Tibial artery (tissue), 4 donors: ENCODE measurements at regions not wholly inside any gene's neighbourhood (a gene's known extent, or its start where the extent isn't known, plus 50 kb on each side); places are given as distances from the start of the nearest gene placed in this dataset.
A peak's percentile ranks its signal among the peaks of the same experiment; 100 is the strongest.

Experiments used
- DNase-seq, 2 donors: peaks; one replicate each; pipeline ENCODE4 v3.0.0-alpha.2; 2019
- H3K27ac ChIP-seq, 2 donors: fragments of 200-600 bp; sonication (generic) in 1 of 2; 1 replicate in 1 of 2; 2 replicates in 1 of 2; pipeline ENCODE4 v1.5.1; 2018 to 2019; ENCODE audit warnings: mild to moderate bottlenecking in 1 of 2
- H3K27me3 ChIP-seq, 2 donors: fragments of 200-600 bp; sonication (generic) in 1 of 2; one replicate each; pipeline versions ENCODE4 v1.5.1 to v1.6.0; 2016 to 2019
- H3K36me3 ChIP-seq, 3 donors: fragments of 200-600 bp; sonication (generic) in 2 of 3; one replicate each; pipeline ENCODE4 v1.5.1; 2016 to 2019; ENCODE audit warnings: mild to moderate bottlenecking in 2 of 3
- H3K4me1 ChIP-seq, 4 donors: fragments of 200-600 bp; sonication (generic) in 2 of 4; 1 replicate in 3 of 4; 2 replicates in 1 of 4; pipeline ENCODE4 v1.5.1; 2016 to 2019
- H3K4me3 ChIP-seq, 2 donors: fragments of 200-600 bp; sonication (generic) in 1 of 2; 1 replicate in 1 of 2; 2 replicates in 1 of 2; pipeline ENCODE4 v1.5.1; 2018 to 2019; ENCODE audit warnings: mild to moderate bottlenecking in 2 of 2
- H3K9me3 ChIP-seq, 3 donors: fragments of 200-600 bp; sonication (generic) in 1 of 3; one replicate each; pipeline ENCODE4 v1.5.1; 2016 to 2019
- intact Hi-C: fragments of 100-400 bp; cut with DNase I; formaldehyde crosslinking; loops from one replicate; pipeline ENCODE4 v1.15.0; 2023; ENCODE audit warnings: low total_unique reads
- TF ChIP-seq, protein P1 (sequence below), 2 experiments: fragments of 200-600 bp in 1 of 2; fragments of 450-650 bp in 1 of 2; IDR thresholded peaks; one replicate each; pipeline ENCODE4 v1.5.1; 2017 to 2019; ENCODE audit warnings: antibody characterized with exemption in 2 of 2, mild to moderate bottlenecking in 1 of 2, moderate library complexity in 1 of 2

DNA sequence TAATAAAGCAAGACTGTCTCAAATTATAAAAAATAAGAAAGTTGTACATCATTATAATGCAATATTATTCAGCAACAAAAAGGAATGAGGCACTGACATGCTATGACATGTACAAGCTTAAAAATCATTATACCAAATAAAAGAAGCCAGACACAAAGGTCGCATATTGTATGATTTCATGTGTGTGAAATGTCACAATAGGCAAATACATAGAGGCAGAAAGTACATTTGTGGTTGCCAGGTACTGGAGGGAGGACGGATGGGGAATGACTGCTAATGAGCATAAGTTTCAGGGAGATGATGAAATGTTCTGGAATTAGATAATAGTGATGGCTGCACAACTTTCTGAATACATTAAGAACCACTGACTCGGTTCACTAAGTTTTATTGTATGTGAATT, 73.6 kb upstream of the NBPF3 start:
- Histone ChIP-seq H3K36me3 (no peaks in the 10 kb centered on the region), H3K27ac (no peak overlapping the region), H3K9me3 (no peaks in the 10 kb centered on the region), H3K4me1 (no peaks in the 10 kb centered on the region), H3K27me3 (no peaks in the 10 kb centered on the region), H3K4me3 (no peak overlapping the region)
- intact Hi-C loops: loop anchor here (5.0 kb wide), 1 partner anchor 149 kb away; no protein-coding TSS in a partner anchor
- no peak for DNase-seq
- TF ChIP-seq, protein P1, sequence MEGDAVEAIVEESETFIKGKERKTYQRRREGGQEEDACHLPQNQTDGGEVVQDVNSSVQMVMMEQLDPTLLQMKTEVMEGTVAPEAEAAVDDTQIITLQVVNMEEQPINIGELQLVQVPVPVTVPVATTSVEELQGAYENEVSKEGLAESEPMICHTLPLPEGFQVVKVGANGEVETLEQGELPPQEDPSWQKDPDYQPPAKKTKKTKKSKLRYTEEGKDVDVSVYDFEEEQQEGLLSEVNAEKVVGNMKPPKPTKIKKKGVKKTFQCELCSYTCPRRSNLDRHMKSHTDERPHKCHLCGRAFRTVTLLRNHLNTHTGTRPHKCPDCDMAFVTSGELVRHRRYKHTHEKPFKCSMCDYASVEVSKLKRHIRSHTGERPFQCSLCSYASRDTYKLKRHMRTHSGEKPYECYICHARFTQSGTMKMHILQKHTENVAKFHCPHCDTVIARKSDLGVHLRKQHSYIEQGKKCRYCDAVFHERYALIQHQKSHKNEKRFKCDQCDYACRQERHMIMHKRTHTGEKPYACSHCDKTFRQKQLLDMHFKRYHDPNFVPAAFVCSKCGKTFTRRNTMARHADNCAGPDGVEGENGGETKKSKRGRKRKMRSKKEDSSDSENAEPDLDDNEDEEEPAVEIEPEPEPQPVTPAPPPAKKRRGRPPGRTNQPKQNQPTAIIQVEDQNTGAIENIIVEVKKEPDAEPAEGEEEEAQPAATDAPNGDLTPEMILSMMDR (IDR thresholded peaks at IDR 0.05): no peak

DNA sequence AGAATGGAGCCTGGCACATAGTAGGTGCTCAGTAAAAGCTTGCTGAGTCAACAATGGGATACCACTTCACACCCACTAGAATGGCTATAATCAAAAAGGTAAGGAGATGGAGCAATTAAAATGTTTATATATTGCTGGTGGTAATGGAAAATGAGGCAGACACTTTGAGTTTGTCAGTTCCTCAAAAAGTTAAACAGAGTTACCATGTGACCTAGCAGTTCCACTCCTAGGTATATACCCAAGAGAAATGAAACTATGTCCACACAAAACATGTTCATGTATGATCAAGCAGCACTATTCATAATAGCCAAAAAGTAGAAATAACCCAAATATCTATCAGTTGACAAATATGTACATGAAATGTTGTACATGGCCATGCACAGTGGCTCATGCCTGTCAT, 74.8 kb upstream of the ECE1 start:
- TF ChIP-seq, protein P1 (IDR thresholded peaks at IDR 0.05): no peak
- intact Hi-C loops: loop anchor here (5.0 kb wide), 1 partner anchor 148 kb away; no protein-coding TSS in a partner anchor

DNA sequence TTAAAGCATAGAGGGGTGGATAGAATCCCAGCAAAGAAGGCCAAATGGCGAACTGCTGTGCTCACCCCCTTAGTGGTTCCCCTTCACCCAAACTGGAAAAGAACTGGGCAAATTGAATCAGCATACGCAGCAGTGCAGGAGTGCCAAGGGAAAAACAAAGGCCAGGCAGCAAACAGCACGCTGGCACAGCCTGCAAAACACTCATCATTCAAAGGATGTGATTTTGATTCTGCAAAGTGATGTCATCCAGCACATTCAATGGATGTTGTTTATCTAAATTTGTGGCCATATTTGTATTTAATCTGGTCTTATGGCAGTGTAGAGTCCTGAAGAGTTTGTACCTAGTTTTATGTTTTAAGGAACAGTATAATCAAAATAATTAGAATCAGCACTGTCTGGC, 71.8 kb upstream of the ECE1 start:
- H3K4me1 ChIP-seq: no peaks in the 10 kb centered on the region
- H3K9me3 ChIP-seq: no peaks in the 10 kb centered on the region
- DNase-seq: no peak
- TF ChIP-seq, protein P1 (IDR thresholded peaks at IDR 0.05): no peak
- intact Hi-C loops: no loop called here
- no peak overlapping the region for H3K4me3 ChIP-seq
- peak overlapping the region in 1 of 2 donors; percentile 42 for H3K27ac ChIP-seq
- no peaks in the 10 kb centered on the region for H3K27me3 ChIP-seq
- no peaks in the 10 kb centered on the region for H3K36me3 ChIP-seq

More for the DNA sequence above, 74.8 kb upstream of the ECE1 start:
- H3K27me3 ChIP-seq: no peaks in the 10 kb centered on the region
- no peaks in the 10 kb centered on the region for H3K36me3 ChIP-seq
- H3K27ac ChIP-seq: no peak overlapping the region
- DNase-seq: no peak
- H3K4me3 ChIP-seq: no peak overlapping the region
- H3K4me1 ChIP-seq: no peaks in the 10 kb centered on the region
- no peaks in the 10 kb centered on the region for H3K9me3 ChIP-seq

DNA sequence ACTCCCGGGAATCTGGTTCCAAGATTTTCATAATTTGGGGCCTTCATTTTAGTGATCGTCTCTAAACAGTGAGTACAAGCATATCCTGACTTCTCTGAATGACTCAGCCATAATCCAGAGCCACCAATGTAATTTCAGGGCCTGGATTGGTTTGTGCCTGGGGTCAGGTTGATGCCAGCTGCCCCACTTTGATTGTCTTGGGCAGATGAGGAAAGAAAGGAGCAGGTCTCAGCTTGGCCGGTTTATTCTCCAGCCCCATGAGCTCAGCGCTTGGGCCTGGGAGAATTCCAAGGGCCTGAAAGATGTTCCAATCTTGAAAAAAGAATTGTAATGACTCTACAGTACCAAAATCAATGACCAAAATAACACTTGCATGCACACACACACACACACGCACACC, 71.2 kb upstream of the ECE1 start:
- Histone ChIP-seq H3K4me3 (no peak overlapping the region), H3K27me3 (no peaks in the 10 kb centered on the region), H3K4me1 (no peaks in the 10 kb centered on the region), H3K9me3 (no peaks in the 10 kb centered on the region), H3K27ac (peak overlapping the region in 1 of 2 donors; percentile 42), H3K36me3 (no peaks in the 10 kb centered on the region)
- DNase-seq: no peak
- intact Hi-C loops: no loop called here
- TF ChIP-seq, protein P1 (IDR thresholded peaks at IDR 0.05): no peak

DNA sequence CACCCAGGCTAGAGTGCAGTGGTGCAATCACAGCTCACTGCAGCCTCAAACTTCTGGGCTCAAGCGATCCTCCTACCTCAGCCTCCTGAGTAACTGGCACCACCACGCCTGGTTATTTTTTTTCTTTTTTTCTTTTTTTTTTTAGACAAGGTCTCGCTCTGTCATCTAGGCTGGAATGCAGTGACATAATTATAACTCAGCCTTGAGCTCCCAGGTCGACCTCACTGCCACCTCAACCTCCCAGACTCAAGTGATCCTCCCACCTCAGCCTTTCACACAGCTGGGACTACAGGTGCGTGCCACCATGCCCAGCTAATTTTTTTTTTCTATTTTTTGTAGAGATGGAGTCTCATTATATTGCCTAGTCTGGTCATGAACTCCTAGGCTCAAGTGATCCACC, 66.9 kb upstream of the ECE1 start:
- no peak overlapping the region for H3K4me3 ChIP-seq
- no peaks in the 10 kb centered on the region for H3K4me1 ChIP-seq
- no peak overlapping the region for H3K27ac ChIP-seq
- no peaks in the 10 kb centered on the region for H3K9me3 ChIP-seq
- no peaks in the 10 kb centered on the region for H3K27me3 ChIP-seq
- no peak for DNase-seq
- intact Hi-C loops: no loop called here
- H3K36me3 ChIP-seq: no peaks in the 10 kb centered on the region
- TF ChIP-seq, protein P1 (IDR thresholded peaks at IDR 0.05): no peak

DNA sequence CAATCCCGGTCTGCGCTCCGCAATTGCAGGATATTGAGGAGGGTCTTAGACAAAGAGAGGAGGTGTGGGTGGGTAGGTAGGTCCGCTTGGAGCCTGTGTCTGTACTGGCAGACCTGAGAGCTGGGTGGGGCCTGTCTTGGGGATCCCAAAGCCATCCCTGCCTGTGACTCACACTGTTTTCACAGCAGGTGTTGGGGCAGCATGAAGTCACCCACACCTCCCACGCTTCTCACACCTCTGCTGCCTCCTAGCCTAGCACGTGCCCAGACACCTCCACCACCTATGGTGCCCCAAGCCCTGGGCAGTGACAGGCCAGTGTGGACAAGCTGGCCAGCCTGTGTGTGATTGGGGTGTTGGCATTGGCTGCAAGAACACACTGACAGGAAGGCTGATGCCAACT, 65.7 kb upstream of the ECE1 start:
- DNase-seq: no peak
- no peaks in the 10 kb centered on the region for H3K27me3 ChIP-seq
- H3K27ac ChIP-seq: no peak overlapping the region
- TF ChIP-seq, protein P1 (IDR thresholded peaks at IDR 0.05): no peak
- H3K36me3 ChIP-seq: no peaks in the 10 kb centered on the region
- intact Hi-C loops: no loop called here
- H3K4me3 ChIP-seq: no peak overlapping the region
- H3K4me1 ChIP-seq: no peaks in the 10 kb centered on the region
- H3K9me3 ChIP-seq: no peaks in the 10 kb centered on the region
